ENCODE measurements at regions not wholly inside any gene's neighbourhood (a gene's known extent, or its start where the extent isn't known, plus 50 kb on each side); places are given as distances from the start of the nearest gene placed in this dataset.

GRCh38 chr16:63005356-63005755 lies 969.1 kb upstream of the CDH8 start:
- TF ChIP-seq RAD21 (IDR thresholded peaks at IDR 0.05; ENCODE audit: low read depth) (no peak), NFIC (IDR thresholded peaks at IDR 0.05) (no peak), USF1 (IDR thresholded peaks at IDR 0.05) (no peak), MAX (IDR thresholded peaks at IDR 0.05) (no peak)
